ENCODE measurements at regions not wholly inside any gene's neighbourhood (a gene's known extent, or its start where the extent isn't known, plus 50 kb on each side); places are given as distances from the start of the nearest gene placed in this dataset.

GRCh38 chr4:127579821-127580220 lies 52.9 kb upstream of the INTU start:
- no peak overlapping the region for H3K4me3 Mint-ChIP-seq
- H3K9me3 Mint-ChIP-seq, result 0 out of 2 replicates have a peak, but pooled peaks cover 5% of the 10 kb centered on the region
- POLR2A ChIA-PET, result no interaction called here
- CTCF ChIA-PET, result no interaction called here
- no peak for ATAC-seq
- H3K4me1 Mint-ChIP-seq, result peaks cover 13% of the 10 kb centered on the region
- H3K27me3 Mint-ChIP-seq (ENCODE audit: low read depth), result no peaks in the 10 kb centered on the region
- no peak for TF ChIP-seq ZNF138 (CRISPR knock-in tag; conservative IDR thresholded peaks at IDR 0.05)
- no peak for TF ChIP-seq PRRX2 (CRISPR knock-in tag; IDR thresholded peaks at IDR 0.05)
- no peak for TF ChIP-seq NR1H2 (CRISPR knock-in tag; IDR thresholded peaks at IDR 0.05)
- TF ChIP-seq ZNF317 (CRISPR knock-in tag; IDR thresholded peaks at IDR 0.05; ENCODE audit: borderline replicate concordance, low read depth), result no peak
- TF ChIP-seq ERG (CRISPR knock-in tag; IDR thresholded peaks at IDR 0.05), result no peak
- no peak for TF ChIP-seq ZNF512 (CRISPR knock-in tag; IDR thresholded peaks at IDR 0.05; ENCODE audit: borderline replicate concordance)
- TF ChIP-seq ZSCAN18 (CRISPR knock-in tag; IDR thresholded peaks at IDR 0.05), result no peak
- H3K27ac Mint-ChIP-seq, result no peak overlapping the region
- no peak for DNase-seq (ENCODE audit: low spot score)
- H3K36me3 Mint-ChIP-seq, result no peaks in the 10 kb centered on the region

- no peak for DNase-seq (ENCODE audit: low spot score)
- Mint-ChIP-seq H3K27me3 (ENCODE audit: low read depth) (no peaks in the 10 kb centered on the region), H3K27ac (no peak overlapping the region), H3K36me3 (no peaks in the 10 kb centered on the region), H3K4me1 (peaks cover 11% of the 10 kb centered on the region), H3K4me3 (no peak overlapping the region), H3K9me3 (0 out of 2 replicates have a peak, but pooled peaks cover 5% of the 10 kb centered on the region)
- ChIA-PET POLR2A (no interaction called here), CTCF (no interaction called here)
- no peak for TF ChIP-seq CTCF (IDR thresholded peaks at IDR 0.05)
- TF ChIP-seq ZMAT4 (CRISPR knock-in tag; IDR thresholded peaks at IDR 0.05), result no peak
- TF ChIP-seq SP1 (CRISPR knock-in tag; conservative IDR thresholded peaks at IDR 0.05), result no peak
- TF ChIP-seq ZBTB21 (CRISPR knock-in tag; IDR thresholded peaks at IDR 0.05; ENCODE audit: borderline replicate concordance), result no peak
- no peak for ATAC-seq
Measured at GRCh38 chr4:127580300-127580699, 52.5 kb upstream of the INTU start.

GRCh38 chr4:127580891-127581290 lies 51.9 kb upstream of the INTU start:
- Mint-ChIP-seq H3K4me3 (no peak overlapping the region), H3K36me3 (no peaks in the 10 kb centered on the region), H3K4me1 (peaks cover 9% of the 10 kb centered on the region), H3K9me3 (0 out of 2 replicates have a peak, but pooled peaks cover 5% of the 10 kb centered on the region), H3K27me3 (ENCODE audit: low read depth) (no peaks in the 10 kb centered on the region), H3K27ac (no peak overlapping the region)
- DNase-seq (ENCODE audit: low spot score) (no peak), ATAC-seq (no peak)
- ChIA-PET POLR2A (no interaction called here), CTCF (no interaction called here)
- TF ChIP-seq JAZF1 (CRISPR knock-in tag; IDR thresholded peaks at IDR 0.05), result no peak
- no peak for TF ChIP-seq FOXJ3 (CRISPR knock-in tag; IDR thresholded peaks at IDR 0.05; ENCODE audit: borderline replicate concordance)
- no peak for TF ChIP-seq ZNF425 (CRISPR knock-in tag; conservative IDR thresholded peaks at IDR 0.05)
- no peak for TF ChIP-seq ZNF281 (CRISPR knock-in tag; IDR thresholded peaks at IDR 0.05)
- TF ChIP-seq AFF4 (CRISPR knock-in tag; IDR thresholded peaks at IDR 0.05; ENCODE audit: borderline replicate concordance), result no peak
